PC-3 (cell line): ENCODE measurements at regions not wholly inside any gene's neighbourhood (a gene's known extent, or its start where the extent isn't known, plus 50 kb on each side); places are given as distances from the start of the nearest gene placed in this dataset.

ENCODE experiments used
- EZH2 ChIP-seq: fragments of 300-600 bp; sonication (generic); IDR thresholded peaks from one replicate; pipeline ENCODE4 v1.6.1; 2017; ENCODE audit warnings: antibody characterized with exemption, mild to moderate bottlenecking, low read length; ENCODE audit not compliant: unreplicated experiment
- TF ChIP-seq, protein P1 (sequence below): fragments of 300-600 bp; sonication (generic); conservative IDR thresholded peaks from 2 replicates; pipeline ENCODE4 v1.5.1; 2017; ENCODE audit warnings: antibody characterized with exemption, low read depth, mild to moderate bottlenecking, low read length

DNA sequence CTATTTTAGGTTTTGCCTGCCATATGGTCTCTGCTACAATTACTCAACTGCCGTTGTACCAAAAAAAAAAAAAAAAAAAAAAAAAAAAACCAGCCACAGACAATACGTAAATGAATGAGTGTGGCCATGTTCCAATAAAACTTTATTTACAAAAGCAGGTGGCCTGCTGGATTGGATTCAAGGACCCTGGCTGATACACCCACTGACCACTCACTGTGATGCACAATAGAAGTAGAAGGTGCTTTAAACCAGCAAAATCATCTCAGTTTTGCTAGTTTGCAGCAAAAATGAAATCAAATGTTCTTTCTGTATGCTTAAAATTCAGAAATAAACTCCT, 137.4 kb downstream of the AKAIN1 start:
- TF ChIP-seq, protein P1, sequence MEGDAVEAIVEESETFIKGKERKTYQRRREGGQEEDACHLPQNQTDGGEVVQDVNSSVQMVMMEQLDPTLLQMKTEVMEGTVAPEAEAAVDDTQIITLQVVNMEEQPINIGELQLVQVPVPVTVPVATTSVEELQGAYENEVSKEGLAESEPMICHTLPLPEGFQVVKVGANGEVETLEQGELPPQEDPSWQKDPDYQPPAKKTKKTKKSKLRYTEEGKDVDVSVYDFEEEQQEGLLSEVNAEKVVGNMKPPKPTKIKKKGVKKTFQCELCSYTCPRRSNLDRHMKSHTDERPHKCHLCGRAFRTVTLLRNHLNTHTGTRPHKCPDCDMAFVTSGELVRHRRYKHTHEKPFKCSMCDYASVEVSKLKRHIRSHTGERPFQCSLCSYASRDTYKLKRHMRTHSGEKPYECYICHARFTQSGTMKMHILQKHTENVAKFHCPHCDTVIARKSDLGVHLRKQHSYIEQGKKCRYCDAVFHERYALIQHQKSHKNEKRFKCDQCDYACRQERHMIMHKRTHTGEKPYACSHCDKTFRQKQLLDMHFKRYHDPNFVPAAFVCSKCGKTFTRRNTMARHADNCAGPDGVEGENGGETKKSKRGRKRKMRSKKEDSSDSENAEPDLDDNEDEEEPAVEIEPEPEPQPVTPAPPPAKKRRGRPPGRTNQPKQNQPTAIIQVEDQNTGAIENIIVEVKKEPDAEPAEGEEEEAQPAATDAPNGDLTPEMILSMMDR: no peak
- TF ChIP-seq EZH2: no peak
